SK-N-SH (cell line): ENCODE measurements at regions not wholly inside any gene's neighbourhood (a gene's known extent, or its start where the extent isn't known, plus 50 kb on each side); places are given as distances from the start of the nearest gene placed in this dataset.

Source experiments
- CTCF ChIA-PET: fragments of 300-600, 350-600 bp; formaldehyde crosslinking; extraction: SDS; loops from one replicate; lab custom pipeline; 2021; lab: Yijun Ruan, JAX
- POLR2A ChIA-PET: fragments of 350-600 bp; sonication (Branson Sonifier 250); formaldehyde crosslinking; extraction: SDS; loops from one replicate; lab custom pipeline; 2020; ENCODE audit warnings: antibody characterized with exemption, inconsistent platforms; lab: Yijun Ruan, JAX
- DNase-seq: peaks from one replicate; pipeline ENCODE4 v3.0.0; 2012
- H2AFZ ChIP-seq: fragments of 200-600 bp; sonication (generic); 2 replicates; pipeline ENCODE4 v1.8.1; 2016; ENCODE audit warnings: antibody characterized with exemption, mild to moderate bottlenecking, low read depth
- H3F3A ChIP-seq: fragments of 200-600 bp; sonication (generic); replicated peaks from 2 replicates; pipeline ENCODE3; 2016; ENCODE audit warnings: antibody characterized with exemption, mild to moderate bottlenecking; ENCODE audit not compliant: insufficient read depth
- H3K27ac ChIP-seq, 2 experiments: fragments of 200-500 bp in 1 of 2; fragments of 200-600 bp in 1 of 2; sonication (Bioruptor generic) in 1 of 2; sonication (generic), shearing (Covaris generic) in 1 of 2; 2 replicates each; pipeline versions ENCODE4 v1.5.1 to v1.6.1; 2014 to 2016; ENCODE audit warnings: low read depth in 2 of 2, inconsistent platforms in 1 of 2, low read length in 1 of 2, mild to moderate bottlenecking in 1 of 2, mixed read lengths in 1 of 2
- H3K27me3 ChIP-seq: fragments of 200-600 bp; sonication (generic), shearing (Covaris generic); 2 replicates; pipeline ENCODE4 v1.6.1; 2016; ENCODE audit warnings: mixed run types; ENCODE audit not compliant: insufficient read depth
- H3K36me3 ChIP-seq, 2 experiments: fragments of 200-500 bp in 1 of 2; fragments of 200-600 bp in 1 of 2; sonication (Bioruptor generic) in 1 of 2; sonication (generic) in 1 of 2; replicated peaks in 1 of 2; 2 replicates each; pipeline versions ENCODE3 to v1.5.1; 2014 to 2016; ENCODE audit warnings: low read length in 1 of 2, mild to moderate bottlenecking in 1 of 2; ENCODE audit not compliant: insufficient read depth in 2 of 2, control insufficient read depth in 1 of 2
- H3K4me1 ChIP-seq, 2 experiments: fragments of 200-500 bp in 1 of 2; fragments of 200-600 bp in 1 of 2; sonication (Bioruptor generic) in 1 of 2; sonication (generic), shearing (Covaris generic) in 1 of 2; 2 replicates each; pipeline versions ENCODE4 v1.5.1 to v1.6.1; 2014 to 2016; ENCODE audit warnings: low read depth in 1 of 2, low read length in 1 of 2, mixed run types in 1 of 2; ENCODE audit not compliant: insufficient read depth in 2 of 2, control insufficient read depth in 1 of 2
- H3K4me2 ChIP-seq: fragments of 200-600 bp; sonication (generic), shearing (Covaris generic); 2 replicates; pipeline ENCODE4 v1.6.1; 2017; ENCODE audit warnings: mixed run types
- H3K4me3 ChIP-seq, 2 experiments: fragments of 200-500 bp in 1 of 2; fragments of 200-600 bp in 1 of 2; sonication (Bioruptor generic) in 1 of 2; sonication (generic), shearing (Covaris generic) in 1 of 2; 2 replicates each; pipeline versions ENCODE4 v1.5.1 to v1.8.1; 2014 to 2016; ENCODE audit warnings: low read depth in 2 of 2, inconsistent platforms in 1 of 2, low read length in 1 of 2, mild to moderate bottlenecking in 1 of 2, mixed read lengths in 1 of 2, moderate library complexity in 1 of 2
- H3K79me2 ChIP-seq: fragments of 200-600 bp; sonication (generic); 2 replicates; pipeline ENCODE4 v1.8.1; 2017; ENCODE audit warnings: mild to moderate bottlenecking; ENCODE audit not compliant: insufficient read depth
- H3K9ac ChIP-seq: fragments of 200-600 bp; sonication (generic); 2 replicates; pipeline ENCODE4 v1.6.1; 2017; ENCODE audit warnings: mixed run types
- H3K9me2 ChIP-seq: fragments of 200-600 bp; sonication (generic); 2 replicates; pipeline ENCODE4 v1.6.1; 2017; ENCODE audit warnings: mixed run types
- H3K9me3 ChIP-seq: fragments of 200-600 bp; sonication (generic); 2 replicates; pipeline ENCODE4 v1.6.1; 2017; ENCODE audit warnings: mixed run types, mild to moderate bottlenecking, moderate library complexity
- H4K20me1 ChIP-seq: fragments of 200-600 bp; sonication (generic); 2 replicates; pipeline ENCODE4 v1.6.1; 2017; ENCODE audit warnings: mild to moderate bottlenecking, mixed run types; ENCODE audit not compliant: insufficient read depth
- CTCF ChIP-seq: fragments of 200-600 bp; sonication (generic); IDR thresholded peaks from 2 replicates; pipeline ENCODE4 v1.6.1; 2017; ENCODE audit warnings: antibody characterized with exemption, mild to moderate bottlenecking, moderate library complexity
- ELF1 ChIP-seq: IDR thresholded peaks from 2 replicates; pipeline ENCODE4 v1.4.0; 2012
- GABPA ChIP-seq: IDR thresholded peaks from 2 replicates; pipeline ENCODE4 v1.4.0; 2012; ENCODE audit warnings: low read depth, mild to moderate bottlenecking
- JUND ChIP-seq: IDR thresholded peaks from 2 replicates; pipeline ENCODE4 v1.4.0; 2012
- MAX ChIP-seq: IDR thresholded peaks from 2 replicates; pipeline ENCODE4 v1.4.0; 2012; ENCODE audit warnings: low read depth
- NRF1 ChIP-seq: IDR thresholded peaks from 2 replicates; pipeline ENCODE4 v1.6.1; 2012; ENCODE audit warnings: low read depth, mild to moderate bottlenecking, low read length
- POLR2AphosphoS5 ChIP-seq: IDR thresholded peaks from 2 replicates; pipeline ENCODE4 v1.6.1; 2012; ENCODE audit warnings: low read depth, low read length
- SIN3A ChIP-seq: IDR thresholded peaks from 2 replicates; pipeline ENCODE4 v1.6.1; 2012; ENCODE audit warnings: low read depth, mild to moderate bottlenecking, low read length, moderate library complexity, borderline replicate concordance
- TCF12 ChIP-seq: IDR thresholded peaks from 2 replicates; pipeline ENCODE4 v1.4.0; 2012
- TEAD4 ChIP-seq: IDR thresholded peaks from 2 replicates; pipeline ENCODE4 v1.4.0; 2012; ENCODE audit warnings: mild to moderate bottlenecking, borderline replicate concordance; ENCODE audit not compliant: insufficient read depth
- YY1 ChIP-seq: IDR thresholded peaks from 2 replicates; pipeline ENCODE4 v1.4.0; 2012; ENCODE audit warnings: low read depth, mild to moderate bottlenecking
- WGBS: methylation state at CpG from one replicate; pipeline ENCODE4 v1.1.6; 2017; ENCODE audit warnings: low lambda C conversion rate; 5-methylcytosine and 5-hydroxymethylcytosine counted together

GRCh38 chr1:200354243-200354642 is 55.6 kb downstream of the ZNF281 start:
- POLR2A ChIA-PET, result no interaction called here
- no peak overlapping the region for H3K27ac ChIP-seq
- no peak overlapping the region for H3K4me3 ChIP-seq
- peaks cover 2 to 4% of the 10 kb centered on the region in 2 experiments for H3K4me1 ChIP-seq
- no peaks in the 10 kb centered on the region for H3K79me2 ChIP-seq
- H3K36me3 ChIP-seq, result no peaks in the 10 kb centered on the region
- no peaks in the 10 kb centered on the region for H3K27me3 ChIP-seq
- TF ChIP-seq POLR2AphosphoS5, result no peak
- TF ChIP-seq SIN3A, result no peak
- no peak for TF ChIP-seq ELF1
- no peak for TF ChIP-seq YY1
- TF ChIP-seq TEAD4, result no peak
- no peak for TF ChIP-seq GABPA
- TF ChIP-seq CTCF, result no peak
- no peaks in the 10 kb centered on the region for H3K9me2 ChIP-seq
- CTCF ChIA-PET, result interaction anchor here (1.8 kb wide), 1 partner anchor 135 kb away, joined by 5 read pairs; no protein-coding TSS in a partner anchor
- no peak for DNase-seq
- WGBS, result 88% methylated on average over 2 of the region's 2 CpGs
- peaks cover 15% of the 10 kb centered on the region for H3F3A ChIP-seq
- no peaks in the 10 kb centered on the region for H3K9me3 ChIP-seq
- no peak overlapping the region for H2AFZ ChIP-seq
- H4K20me1 ChIP-seq, result no peaks in the 10 kb centered on the region
- H3K4me2 ChIP-seq, result no peak overlapping the region
- no peak overlapping the region for H3K9ac ChIP-seq

GRCh38 chr1:200353232-200353631 is 56.6 kb downstream of the ZNF281 start:
- Histone ChIP-seq H3K27me3 (no peaks in the 10 kb centered on the region), H3K27ac (peak overlapping the region; percentile 5 to 88; a peak in 3 of 4 replicates), H2AFZ (no peak overlapping the region; the same call in 1 of the 2 replicates), H3F3A (peaks cover 15% of the 10 kb centered on the region), H3K4me1 (peaks cover 2 to 4% of the 10 kb centered on the region in 2 experiments), H3K4me3 (no peak overlapping the region), H3K9me3 (no peaks in the 10 kb centered on the region), H3K36me3 (no peaks in the 10 kb centered on the region), H4K20me1 (no peaks in the 10 kb centered on the region), H3K4me2 (0 out of 2 replicates have a peak overlapping the region, but pooled peaks have one; percentile 19), H3K9me2 (no peaks in the 10 kb centered on the region), H3K79me2 (no peaks in the 10 kb centered on the region), H3K9ac (no peak overlapping the region)
- ChIA-PET POLR2A (no interaction called here), CTCF (interaction anchor here (1.8 kb wide), 1 partner anchor 136 kb away, joined by 5 read pairs; no protein-coding TSS in a partner anchor)
- no peak for TF ChIP-seq JUND
- TF ChIP-seq POLR2AphosphoS5, result no peak
- no peak for DNase-seq
- whole genome bisulfite sequencing, result 100% methylated on average over 1 of the region's 1 CpG

- ChIA-PET CTCF (no interaction called here), POLR2A (no interaction called here)
- H3K4me1 ChIP-seq, result peaks cover 2 to 4% of the 10 kb centered on the region in 2 experiments
- H3K79me2 ChIP-seq, result no peaks in the 10 kb centered on the region
- TF ChIP-seq TCF12 (peak; percentile 52), NRF1 (no peak), POLR2AphosphoS5 (peak; percentile 53), MAX (no peak)
- H3K4me2 ChIP-seq, result peak overlapping the region; percentile 68
- H3K36me3 ChIP-seq, result no peaks in the 10 kb centered on the region
- no peaks in the 10 kb centered on the region for H3K27me3 ChIP-seq
- DNase-seq, result no peak
- H4K20me1 ChIP-seq, result no peaks in the 10 kb centered on the region
- no peaks in the 10 kb centered on the region for H3K9me2 ChIP-seq
- peak overlapping the region; percentile 47 for H3K9ac ChIP-seq
- H3K4me3 ChIP-seq, result peak overlapping the region in 1 of 2 experiments; percentile 23; a peak in 3 of 4 replicates
- peak overlapping the region; percentile 92 for H2AFZ ChIP-seq
- peak overlapping the region; percentile 86 to 88 for H3K27ac ChIP-seq
- 45% methylated on average over 4 of the region's 4 CpGs for WGBS
- H3F3A ChIP-seq, result peaks cover 15% of the 10 kb centered on the region
- H3K9me3 ChIP-seq, result no peaks in the 10 kb centered on the region
Measured at GRCh38 chr1:200351826-200352549, 57.8 kb downstream of the ZNF281 start.
